HL-60 (cell line): ENCODE measurements at regions not wholly inside any gene's neighbourhood (a gene's known extent, or its start where the extent isn't known, plus 50 kb on each side); places are given as distances from the start of the nearest gene placed in this dataset.

Experiments used
- CTCF ChIP-seq: IDR thresholded peaks from one replicate; pipeline ENCODE4 v1.5.1; 2011; ENCODE audit warnings: low read length, control low read depth, inconsistent platforms; ENCODE audit not compliant: insufficient read depth
- GABPA ChIP-seq: IDR thresholded peaks from 2 replicates; pipeline ENCODE4 v1.6.1; 2012; ENCODE audit warnings: low read depth
- POLR2AphosphoS5 ChIP-seq: IDR thresholded peaks from 2 replicates; pipeline ENCODE4 v1.6.1; 2012; ENCODE audit warnings: low read depth
- REST ChIP-seq: IDR thresholded peaks from 2 replicates; pipeline ENCODE4 v1.6.1; 2012; ENCODE audit warnings: low read depth; ENCODE audit not compliant: insufficient replicate concordance
- SPI1 ChIP-seq: IDR thresholded peaks from 2 replicates; pipeline ENCODE4 v1.6.1; 2012; ENCODE audit warnings: low read depth, mild to moderate bottlenecking, borderline replicate concordance

GRCh38 chr3:66809595-66809958 lies 188.5 kb upstream of the KBTBD8 start:
- no peak for TF ChIP-seq CTCF
- TF ChIP-seq GABPA: no peak
- TF ChIP-seq POLR2AphosphoS5: no peak
- TF ChIP-seq REST: no peak
- no peak for TF ChIP-seq SPI1
